NCI-H748 treated with DMSO at 0.1 percent for 48 hours (cell line): ENCODE measurements at regions not wholly inside any gene's neighbourhood (a gene's known extent, or its start where the extent isn't known, plus 50 kb on each side); places are given as distances from the start of the nearest gene placed in this dataset.

Experiments
- DNase-seq: peaks from one replicate; lab custom pipeline; 2025; lab: John Stamatoyannopoulos, UW

- no peak for DNase-seq
Observed at GRCh38 chr10:10519674-10520073, 498.0 kb upstream of the CELF2 start.

GRCh38 chr10:10520491-10521385, 496.9 kb upstream of the CELF2 start:
- DNase-seq: peak; percentile 48

GRCh38 chr10:10526846-10527245, 490.8 kb upstream of the CELF2 start:
- DNase-seq: no peak

- no peak for DNase-seq
Observed at GRCh38 chr10:10527861-10528562, 489.7 kb upstream of the CELF2 start.

GRCh38 chr10:10528563-10528910, 489.1 kb upstream of the CELF2 start:
- no peak for DNase-seq

GRCh38 chr10:10530313-10530712, 487.4 kb upstream of the CELF2 start:
- DNase-seq: no peak

GRCh38 chr10:10532236-10532635, 485.4 kb upstream of the CELF2 start:
- no peak for DNase-seq

GRCh38 chr10:10532826-10533225, 484.8 kb upstream of the CELF2 start:
- DNase-seq: no peak

GRCh38 chr10:10533437-10533836, 484.2 kb upstream of the CELF2 start:
- no peak for DNase-seq

GRCh38 chr10:10538326-10538725, 479.3 kb upstream of the CELF2 start:
- no peak for DNase-seq

- DNase-seq: no peak
Observed at GRCh38 chr10:10540398-10540797, 477.3 kb upstream of the CELF2 start.

GRCh38 chr10:10542477-10542876, 475.2 kb upstream of the CELF2 start:
- no peak for DNase-seq

- no peak for DNase-seq
Observed at GRCh38 chr10:10544890-10545289, 472.8 kb upstream of the CELF2 start.

GRCh38 chr10:10545771-10546170, 471.9 kb upstream of the CELF2 start:
- no peak for DNase-seq

- DNase-seq: peak; percentile 94
Observed at GRCh38 chr10:10551596-10552301, 465.9 kb upstream of the CELF2 start.

- DNase-seq: no peak
Observed at GRCh38 chr10:10552948-10553347, 464.7 kb upstream of the CELF2 start.

GRCh38 chr10:10564081-10564794, 453.4 kb upstream of the CELF2 start:
- peak; percentile 25 for DNase-seq

GRCh38 chr10:10576937-10577336, 440.7 kb upstream of the CELF2 start:
- no peak for DNase-seq

GRCh38 chr10:10579709-10580108, 438.0 kb upstream of the CELF2 start:
- DNase-seq: no peak

GRCh38 chr10:10584161-10584560, 433.5 kb upstream of the CELF2 start:
- no peak for DNase-seq

GRCh38 chr10:10587744-10588393, 429.8 kb upstream of the CELF2 start:
- no peak for DNase-seq
